ENCODE measurements at regions not wholly inside any gene's neighbourhood (a gene's known extent, or its start where the extent isn't known, plus 50 kb on each side); places are given as distances from the start of the nearest gene placed in this dataset.

DNA sequence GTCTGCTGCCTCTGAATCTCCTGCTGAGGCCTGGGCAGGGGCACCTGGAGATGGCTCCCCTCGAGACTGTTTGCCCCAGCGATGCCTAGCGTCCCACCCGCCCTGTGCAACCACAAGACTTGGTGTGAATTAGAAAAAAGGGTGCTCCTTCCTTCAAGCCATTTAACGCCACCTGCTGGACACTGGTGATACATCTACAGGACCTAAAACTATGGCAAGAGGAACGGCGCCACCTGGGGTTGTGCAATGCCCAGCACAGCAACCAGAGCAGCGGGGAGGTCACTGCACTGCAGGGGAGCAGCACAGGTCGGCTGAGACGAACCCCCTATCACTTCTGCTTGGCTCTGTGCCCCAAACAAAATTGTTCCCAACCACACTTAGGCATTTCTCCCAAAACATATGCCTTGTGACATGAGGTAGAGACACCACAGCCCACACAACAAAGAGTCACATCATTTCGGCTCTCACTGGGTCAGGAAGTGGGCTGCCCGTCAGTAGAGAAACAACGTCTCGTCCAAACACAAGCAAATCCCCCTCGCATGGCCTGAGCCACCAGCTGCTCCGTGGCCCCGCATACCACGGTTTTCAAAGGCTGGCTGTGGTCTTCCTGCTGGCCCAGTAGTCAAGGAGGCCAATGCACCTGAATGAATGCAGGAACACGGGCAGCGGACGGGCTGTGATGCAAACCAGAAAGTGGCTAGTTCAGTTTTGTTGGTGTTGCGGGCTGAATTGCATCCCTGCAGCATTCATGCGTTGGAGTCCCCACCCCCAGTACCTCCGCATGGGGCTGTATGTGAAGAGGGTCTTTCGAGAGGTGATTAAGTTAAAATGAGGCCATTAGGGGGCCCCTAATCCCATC, 171.9 kb downstream of the SHANK2 start:
- H4K91ac ChIP-seq (replicated peaks; ENCODE audit: insufficient read length, low read length): no peak overlapping the region
- H3K23me2 ChIP-seq (ENCODE audit: low read depth, low read length): no peaks in the 10 kb centered on the region
- H3K4me2 ChIP-seq (ENCODE audit: insufficient read depth in 1 of 2, low read depth in 2 of 2, low read length in 2 of 2): no peak overlapping the region
- no peaks in the 10 kb centered on the region; a peak in 1 of 4 replicates for H3K79me2 ChIP-seq (ENCODE audit: control insufficient read depth in 1 of 2, insufficient read depth in 2 of 2, low read length in 2 of 2)
- POLR2A ChIA-PET (ENCODE audit: partially characterized antibody): interaction anchor here (1.1 kb wide), 1 partner anchor 289 kb away, joined by 3 read pairs; no protein-coding TSS in a partner anchor
- H2AFZ ChIP-seq (ENCODE audit: low read length): no peak overlapping the region
- H3K4me1 ChIP-seq (replicated peaks in 1 of 4; ENCODE audit: control insufficient read depth in 3 of 4, insufficient read depth in 4 of 4, low read length in 3 of 4): peaks cover 0 to 4% (median 0%) of the 10 kb centered on the region in 4 experiments; a peak in 1 of 7 replicates
- no peak overlapping the region for H3K4ac ChIP-seq (replicated peaks; ENCODE audit: insufficient read length, low read depth, low read length)
- H2BK15ac ChIP-seq (ENCODE audit: low read length): no peak overlapping the region
- H2BK20ac ChIP-seq (ENCODE audit: low read length): no peak overlapping the region
- no peak overlapping the region for H3K56ac ChIP-seq (replicated peaks; ENCODE audit: insufficient read length, low read depth, low read length)
- no peak overlapping the region for H3K23ac ChIP-seq (ENCODE audit: insufficient read length)
- H2AK5ac ChIP-seq (ENCODE audit: low read depth, low read length): no peak overlapping the region
- no peak overlapping the region; the same call in 1 of the 2 replicates for H3K18ac ChIP-seq (ENCODE audit: extremely low read depth, low read length)
- H3K9me3 ChIP-seq (ENCODE audit: insufficient read depth in 2 of 2, low read depth in 1 of 2, low read length in 1 of 2): peaks cover 3 to 6% of the 10 kb centered on the region in 2 experiments; a peak in 2 of 4 replicates
- peaks cover 2 to 16% of the 10 kb centered on the region in 2 experiments for H4K20me1 ChIP-seq (replicated peaks in 1 of 2; ENCODE audit: control insufficient read depth in 1 of 2, insufficient read depth in 2 of 2, low read length in 2 of 2)
- no peak overlapping the region for H3K9ac ChIP-seq (replicated peaks in 1 of 4; ENCODE audit: extremely low read depth in 1 of 4, low read depth in 3 of 4, low read length in 3 of 4)
- no peak overlapping the region for H4K8ac ChIP-seq (ENCODE audit: extremely low read depth, insufficient read depth, low read length)
- DNase-seq (ENCODE audit: low read depth in 1 of 2, low spot score in 2 of 2) (peak; percentile 46 to 88), FAIRE-seq (no peak)
- H3K79me1 ChIP-seq (ENCODE audit: low read depth, low read length): peaks cover 5% of the 10 kb centered on the region; the same call in 1 of the 2 replicates
- H4K5ac ChIP-seq (ENCODE audit: insufficient read length, low read depth, low read length): no peak overlapping the region
- 78% methylated on average over 24 of the region's 25 CpGs; no CpG with 5 or more reads in 1 of the 2 experiments for WGBS, 2 experiments (ENCODE audit: extremely low coverage in 1 of 2, insufficient coverage in 1 of 2, insufficient read length in 1 of 2, insufficient replicate concordance in 2 of 2, low coverage in 1 of 2, low lambda C conversion rate in 2 of 2, missing lambda C conversion rate in 1 of 2)
- no peak overlapping the region for H2BK12ac ChIP-seq (ENCODE audit: low read depth, low read length)
- CTCF ChIA-PET (ENCODE audit: partially characterized antibody): interaction anchor here (0.6 to 4.4 kb wide), 22 partner anchors 10 to 612 kb away, joined by 3 to 39 read pairs (median 4); no protein-coding TSS in a partner anchor
- H2BK120ac ChIP-seq (replicated peaks; ENCODE audit: low read depth, low read length): no peak overlapping the region
- no peak overlapping the region for H3K27ac ChIP-seq (ENCODE audit: low read depth, low read length)
- no peaks in the 10 kb centered on the region for H3K36me3 ChIP-seq (ENCODE audit: control insufficient read depth in 2 of 4, insufficient read depth in 4 of 4, low read length in 3 of 4)
- no peak overlapping the region for H3K14ac ChIP-seq (ENCODE audit: insufficient read length)
- no peak overlapping the region for H3K4me3 ChIP-seq (ENCODE audit: extremely low read depth in 1 of 4, insufficient read depth in 2 of 4, low read depth in 3 of 4, low read length in 4 of 4)
- no peaks in the 10 kb centered on the region for H3K27me3 ChIP-seq (replicated peaks in 1 of 4; ENCODE audit: control insufficient read depth in 3 of 4, extremely low read depth in 1 of 4, insufficient read depth in 3 of 4, low read length in 3 of 4)
- 0 out of 2 replicates have a peak overlapping the region, but pooled peaks have one; percentile 9 for H2BK5ac ChIP-seq (ENCODE audit: low read depth, low read length)
- TF ChIP-seq JUND (IDR thresholded peaks at IDR 0.05; ENCODE audit: low read length): 0 out of 2 replicates have a peak, but pooled peaks have one; percentile 16
- TF ChIP-seq, protein P1, sequence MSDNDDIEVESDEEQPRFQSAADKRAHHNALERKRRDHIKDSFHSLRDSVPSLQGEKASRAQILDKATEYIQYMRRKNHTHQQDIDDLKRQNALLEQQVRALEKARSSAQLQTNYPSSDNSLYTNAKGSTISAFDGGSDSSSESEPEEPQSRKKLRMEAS (IDR thresholded peaks at IDR 0.05): no peak
- peak; percentile 95 for TF ChIP-seq CEBPB (IDR thresholded peaks at IDR 0.05; ENCODE audit: low read depth, low read length)
- no peak for TF ChIP-seq GTF2F1 (IDR thresholded peaks at IDR 0.05; ENCODE audit: borderline replicate concordance, low read depth, low read length)
- TF ChIP-seq SRF (IDR thresholded peaks at IDR 0.05; ENCODE audit: low read depth, low read length): no peak
- no peak for TF ChIP-seq TBP (IDR thresholded peaks at IDR 0.05; ENCODE audit: low read depth, low read length)
- TF ChIP-seq POLR2AphosphoS5 (IDR thresholded peaks at IDR 0.05; ENCODE audit: low read depth, low read length): no peak
- TF ChIP-seq SP1 (IDR thresholded peaks at IDR 0.05; ENCODE audit: low read depth, low read length): no peak
- TF ChIP-seq PHF8 (conservative IDR thresholded peaks at IDR 0.05; ENCODE audit: low read depth, low read length): no peak
- TF ChIP-seq KDM1A (IDR thresholded peaks at IDR 0.05; ENCODE audit: borderline replicate concordance, low read length): no peak
- no peak for TF ChIP-seq EP300 (IDR thresholded peaks at IDR 0.05; ENCODE audit: borderline replicate concordance in 1 of 2, low read depth in 2 of 2, low read length in 2 of 2)

Measured in H1 (cell line).